GM12873 (cell line): ENCODE measurements at regions not wholly inside any gene's neighbourhood (a gene's known extent, or its start where the extent isn't known, plus 50 kb on each side); places are given as distances from the start of the nearest gene placed in this dataset.

Experiments
- CTCF ChIP-seq: IDR thresholded peaks from 2 replicates; pipeline ENCODE4 v1.5.1; 2012; ENCODE audit warnings: low read depth, mild to moderate bottlenecking, moderate library complexity, low read length, control low read depth; ENCODE audit not compliant: insufficient read depth; ENCODE audit errors: missing control alignments

GRCh38 chr18:4960578-4960977 lies 236.5 kb downstream of the AKAIN1 start:
- TF ChIP-seq CTCF, result no peak

GRCh38 chr18:4931209-4931608 lies 265.8 kb downstream of the AKAIN1 start:
- TF ChIP-seq CTCF, result no peak

GRCh38 chr18:4921548-4921947 lies 275.5 kb downstream of the AKAIN1 start:
- no peak for TF ChIP-seq CTCF

- no peak for TF ChIP-seq CTCF
Measured at GRCh38 chr18:4908328-4908727, 288.7 kb downstream of the AKAIN1 start.

- no peak for TF ChIP-seq CTCF
Measured at GRCh38 chr18:4906856-4907255, 290.2 kb downstream of the AKAIN1 start.

- no peak for TF ChIP-seq CTCF
Measured at GRCh38 chr18:4888251-4889040, 308.6 kb downstream of the AKAIN1 start.

- no peak for TF ChIP-seq CTCF
Measured at GRCh38 chr18:4878480-4878879, 318.6 kb downstream of the AKAIN1 start.
